ENCODE measurements at regions not wholly inside any gene's neighbourhood (a gene's known extent, or its start where the extent isn't known, plus 50 kb on each side); places are given as distances from the start of the nearest gene placed in this dataset.
"Not testable (repeated sequence)": the region's sequence is repeated elsewhere in the genome, so short reads cannot be mapped to it uniquely, and the experiment has no call there.

DNA sequence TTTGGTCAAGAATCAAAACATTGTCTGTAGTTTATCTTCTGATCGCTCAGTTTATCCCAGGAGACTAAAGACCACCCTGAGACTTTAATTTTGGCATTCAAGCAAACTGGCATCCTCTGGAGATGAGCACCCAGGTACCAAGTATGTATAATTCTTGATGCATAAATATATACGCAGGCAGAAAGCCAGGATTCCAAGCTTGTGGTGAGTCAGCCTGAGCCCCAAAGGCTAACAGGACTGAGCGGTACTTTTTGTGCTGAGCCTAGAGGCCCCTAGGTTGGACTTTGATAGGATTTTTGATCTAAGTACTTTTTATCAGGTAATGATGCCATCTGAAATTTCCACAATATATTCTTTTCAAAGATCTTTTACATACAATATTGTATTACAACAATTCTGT lies 301.3 kb downstream of the TFAP2B start:
- Mint-ChIP-seq H3K36me3 (ENCODE audit: low read depth) (peaks cover 10% of the 10 kb centered on the region; the same call in 2 of the 3 replicates), H3K4me3 (no peak overlapping the region), H3K4me1 (peaks cover 11% of the 10 kb centered on the region), H3K27me3 (ENCODE audit: insufficient read depth, low read depth, poor library complexity) (no peaks in the 10 kb centered on the region), H3K27ac (no peak overlapping the region), H3K9me3 (peaks cover 27% of the 10 kb centered on the region)
- no peaks in the 10 kb centered on the region for H3K79me2 ChIP-seq (replicated peaks; ENCODE audit: insufficient read depth)
- no peak overlapping the region for H3K4me3 ChIP-seq
- H3K4me2 ChIP-seq, result no peak overlapping the region
- no peaks in the 10 kb centered on the region for H3K36me3 ChIP-seq (ENCODE audit: insufficient read depth)
- no peak for TF ChIP-seq ZNF331 (CRISPR knock-in tag; IDR thresholded peaks at IDR 0.05; ENCODE audit: low read depth)
- no peak for TF ChIP-seq POLR2AphosphoS5 (IDR thresholded peaks at IDR 0.05; ENCODE audit: low read depth)
- TF ChIP-seq, protein P1, sequence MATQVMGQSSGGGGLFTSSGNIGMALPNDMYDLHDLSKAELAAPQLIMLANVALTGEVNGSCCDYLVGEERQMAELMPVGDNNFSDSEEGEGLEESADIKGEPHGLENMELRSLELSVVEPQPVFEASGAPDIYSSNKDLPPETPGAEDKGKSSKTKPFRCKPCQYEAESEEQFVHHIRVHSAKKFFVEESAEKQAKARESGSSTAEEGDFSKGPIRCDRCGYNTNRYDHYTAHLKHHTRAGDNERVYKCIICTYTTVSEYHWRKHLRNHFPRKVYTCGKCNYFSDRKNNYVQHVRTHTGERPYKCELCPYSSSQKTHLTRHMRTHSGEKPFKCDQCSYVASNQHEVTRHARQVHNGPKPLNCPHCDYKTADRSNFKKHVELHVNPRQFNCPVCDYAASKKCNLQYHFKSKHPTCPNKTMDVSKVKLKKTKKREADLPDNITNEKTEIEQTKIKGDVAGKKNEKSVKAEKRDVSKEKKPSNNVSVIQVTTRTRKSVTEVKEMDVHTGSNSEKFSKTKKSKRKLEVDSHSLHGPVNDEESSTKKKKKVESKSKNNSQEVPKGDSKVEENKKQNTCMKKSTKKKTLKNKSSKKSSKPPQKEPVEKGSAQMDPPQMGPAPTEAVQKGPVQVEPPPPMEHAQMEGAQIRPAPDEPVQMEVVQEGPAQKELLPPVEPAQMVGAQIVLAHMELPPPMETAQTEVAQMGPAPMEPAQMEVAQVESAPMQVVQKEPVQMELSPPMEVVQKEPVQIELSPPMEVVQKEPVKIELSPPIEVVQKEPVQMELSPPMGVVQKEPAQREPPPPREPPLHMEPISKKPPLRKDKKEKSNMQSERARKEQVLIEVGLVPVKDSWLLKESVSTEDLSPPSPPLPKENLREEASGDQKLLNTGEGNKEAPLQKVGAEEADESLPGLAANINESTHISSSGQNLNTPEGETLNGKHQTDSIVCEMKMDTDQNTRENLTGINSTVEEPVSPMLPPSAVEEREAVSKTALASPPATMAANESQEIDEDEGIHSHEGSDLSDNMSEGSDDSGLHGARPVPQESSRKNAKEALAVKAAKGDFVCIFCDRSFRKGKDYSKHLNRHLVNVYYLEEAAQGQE (IDR thresholded peaks at IDR 0.05; ENCODE audit: unreplicated experiment), result no peak
- no peak for TF ChIP-seq STAT1 (IDR thresholded peaks at IDR 0.05; ENCODE audit: unreplicated experiment)
- TF ChIP-seq EZH2 (IDR thresholded peaks at IDR 0.05; ENCODE audit: low read depth, unreplicated experiment), result no peak
- TF ChIP-seq, protein P2, sequence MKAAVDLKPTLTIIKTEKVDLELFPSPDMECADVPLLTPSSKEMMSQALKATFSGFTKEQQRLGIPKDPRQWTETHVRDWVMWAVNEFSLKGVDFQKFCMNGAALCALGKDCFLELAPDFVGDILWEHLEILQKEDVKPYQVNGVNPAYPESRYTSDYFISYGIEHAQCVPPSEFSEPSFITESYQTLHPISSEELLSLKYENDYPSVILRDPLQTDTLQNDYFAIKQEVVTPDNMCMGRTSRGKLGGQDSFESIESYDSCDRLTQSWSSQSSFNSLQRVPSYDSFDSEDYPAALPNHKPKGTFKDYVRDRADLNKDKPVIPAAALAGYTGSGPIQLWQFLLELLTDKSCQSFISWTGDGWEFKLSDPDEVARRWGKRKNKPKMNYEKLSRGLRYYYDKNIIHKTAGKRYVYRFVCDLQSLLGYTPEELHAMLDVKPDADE (IDR thresholded peaks at IDR 0.05), result no peak
- no peak for TF ChIP-seq ZNF114 (CRISPR knock-in tag; IDR thresholded peaks at IDR 0.05)
- no peaks in the 10 kb centered on the region for H3K4me1 ChIP-seq (ENCODE audit: insufficient read depth)
- H3F3A ChIP-seq (replicated peaks; ENCODE audit: low read depth), result no peaks in the 10 kb centered on the region
- H3K9me2 ChIP-seq (ENCODE audit: insufficient read depth), result 0 out of 2 replicates have a peak, but pooled peaks cover 12% of the 10 kb centered on the region
- H3K27me3 ChIP-seq (ENCODE audit: insufficient read depth), result no peaks in the 10 kb centered on the region
- no peak overlapping the region for H2AFZ ChIP-seq
- no peaks in the 10 kb centered on the region for H4K20me1 ChIP-seq (replicated peaks; ENCODE audit: insufficient read depth)
- no peak overlapping the region for H3K27ac ChIP-seq (ENCODE audit: low read depth)
- DNase-seq (ENCODE audit: low spot score) (no peak), ATAC-seq (no peak)

DNA sequence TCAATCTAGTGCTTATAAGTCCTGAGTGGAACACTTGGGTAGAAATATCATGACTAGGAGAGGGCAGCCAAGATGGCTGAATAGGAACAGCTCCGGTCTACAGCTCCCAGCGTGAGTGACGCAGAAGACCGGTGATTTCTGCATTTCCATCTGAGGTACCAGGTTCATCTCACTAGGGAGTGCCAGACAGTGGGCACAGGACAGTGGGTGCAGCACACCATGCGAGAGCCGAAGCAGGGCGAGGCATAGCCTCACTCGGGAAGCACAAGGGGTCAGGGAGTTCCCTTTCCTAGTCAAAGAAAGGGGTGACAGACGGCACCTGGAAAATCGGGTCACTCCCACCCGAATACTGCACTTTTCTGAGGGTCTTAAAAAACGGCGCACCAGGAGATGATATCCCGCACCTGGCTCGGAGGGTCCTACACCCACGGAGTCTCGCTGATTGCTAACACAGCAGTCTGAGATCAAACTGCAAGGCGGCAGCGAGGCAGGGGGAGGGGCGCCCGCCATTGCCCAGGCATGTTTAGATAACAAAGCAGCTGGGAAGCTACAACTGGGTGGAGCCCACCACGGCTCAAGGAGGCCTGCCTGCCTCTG lies 302.8 kb downstream of the TFAP2B start:
- H3K27me3 ChIP-seq (ENCODE audit: insufficient read depth); H3K36me3 ChIP-seq (ENCODE audit: insufficient read depth); H3K4me3 Mint-ChIP-seq; H2AFZ ChIP-seq; H3K27ac Mint-ChIP-seq; H3F3A ChIP-seq (replicated peaks; ENCODE audit: low read depth); H3K79me2 ChIP-seq (replicated peaks; ENCODE audit: insufficient read depth); DNase-seq (ENCODE audit: low spot score); H3K4me1 ChIP-seq (ENCODE audit: insufficient read depth); ATAC-seq; H3K4me2 ChIP-seq; H3K27me3 Mint-ChIP-seq (ENCODE audit: insufficient read depth, low read depth, poor library complexity); H4K20me1 ChIP-seq (replicated peaks; ENCODE audit: insufficient read depth); H3K4me3 ChIP-seq; H3K27ac ChIP-seq (ENCODE audit: low read depth): not testable (repeated sequence)
- Mint-ChIP-seq H3K9me3 (peaks cover 27% of the 10 kb centered on the region), H3K4me1 (peaks cover 11% of the 10 kb centered on the region), H3K36me3 (ENCODE audit: low read depth) (peaks cover 10% of the 10 kb centered on the region; the same call in 2 of the 3 replicates)
- H3K9me2 ChIP-seq (ENCODE audit: insufficient read depth), result 0 out of 2 replicates have a peak, but pooled peaks cover 12% of the 10 kb centered on the region
